ENCODE measurements at regions not wholly inside any gene's neighbourhood (a gene's known extent, or its start where the extent isn't known, plus 50 kb on each side); places are given as distances from the start of the nearest gene placed in this dataset.

GRCh38 chr16:66271074-66272060, 95.1 kb upstream of the CDH5 start:
- TF ChIP-seq POLR2A (IDR thresholded peaks at IDR 0.05) (no peak), CTCF (IDR thresholded peaks at IDR 0.05) (no peak)
